ENCODE measurements at regions not wholly inside any gene's neighbourhood (a gene's known extent, or its start where the extent isn't known, plus 50 kb on each side); places are given as distances from the start of the nearest gene placed in this dataset.
"Not testable (repeated sequence)": the region's sequence is repeated elsewhere in the genome, so short reads cannot be mapped to it uniquely, and the experiment has no call there.

- CTCF ChIA-PET, result no interaction called here
- BruUV-seq (replicated peaks), result no TSS peak
- Histone ChIP-seq H3K36me3 (ENCODE audit: insufficient read depth, low read length, poor library complexity, severe bottlenecking) (no peaks in the 10 kb centered on the region), H3K27me3 (replicated peaks; ENCODE audit: insufficient read depth, low read depth, low read length, poor library complexity) (no peaks in the 10 kb centered on the region), H3K27ac (ENCODE audit: low read depth, low read length, poor library complexity, severe bottlenecking) (no peak overlapping the region), H3K4me1 (ENCODE audit: insufficient read depth, low read length, poor library complexity, severe bottlenecking) (no peaks in the 10 kb centered on the region), H3K9me3 (ENCODE audit: low read depth, low read length, poor library complexity, severe bottlenecking) (no peaks in the 10 kb centered on the region), H3K4me3 (ENCODE audit: low read depth, low read length, poor library complexity, severe bottlenecking) (no peak overlapping the region)
- DNase-seq (ENCODE audit: low spot score), result no peak
- POLR2A ChIA-PET (ENCODE audit: low non-redundant PET), result no interaction called here
- intact Hi-C loops (cut with micrococcal nuclease; ENCODE audit: unreplicated experiment), result no loop called here
- TF ChIP-seq EZH2 (IDR thresholded peaks at IDR 0.05; ENCODE audit: borderline replicate concordance, low read depth, low read length, poor library complexity, severe bottlenecking) (no peak), CTCF (conservative IDR thresholded peaks at IDR 0.05; ENCODE audit: low read depth, low read length) (no peak)
Measured at GRCh38 chr11:7869467-7869866, 61.6 kb downstream of the OR10A6 start.

- H3K27ac ChIP-seq (ENCODE audit: low read depth, low read length, poor library complexity, severe bottlenecking); H3K4me1 ChIP-seq (ENCODE audit: insufficient read depth, low read length, poor library complexity, severe bottlenecking); H3K9me3 ChIP-seq (ENCODE audit: low read depth, low read length, poor library complexity, severe bottlenecking); BruUV-seq (replicated peaks); H3K27me3 ChIP-seq (replicated peaks; ENCODE audit: insufficient read depth, low read depth, low read length, poor library complexity); POLR2A ChIA-PET (ENCODE audit: low non-redundant PET); H3K36me3 ChIP-seq (ENCODE audit: insufficient read depth, low read length, poor library complexity, severe bottlenecking); CTCF ChIA-PET; H3K4me3 ChIP-seq (ENCODE audit: low read depth, low read length, poor library complexity, severe bottlenecking); DNase-seq (ENCODE audit: low spot score); intact Hi-C loops (cut with micrococcal nuclease; ENCODE audit: unreplicated experiment): not testable (repeated sequence)
Measured at GRCh38 chr11:7861292-7861691, 64.5 kb upstream of the OR5P2 start.

GRCh38 chr11:7860844-7861243 is 64.1 kb upstream of the OR5P2 start:
- H3K9me3 ChIP-seq (ENCODE audit: low read depth, low read length, poor library complexity, severe bottlenecking); DNase-seq (ENCODE audit: low spot score); H3K27ac ChIP-seq (ENCODE audit: low read depth, low read length, poor library complexity, severe bottlenecking); H3K4me1 ChIP-seq (ENCODE audit: insufficient read depth, low read length, poor library complexity, severe bottlenecking); H3K36me3 ChIP-seq (ENCODE audit: insufficient read depth, low read length, poor library complexity, severe bottlenecking); H3K4me3 ChIP-seq (ENCODE audit: low read depth, low read length, poor library complexity, severe bottlenecking); H3K27me3 ChIP-seq (replicated peaks; ENCODE audit: insufficient read depth, low read depth, low read length, poor library complexity); BruUV-seq (replicated peaks); intact Hi-C loops (cut with micrococcal nuclease; ENCODE audit: unreplicated experiment); CTCF ChIA-PET; POLR2A ChIA-PET (ENCODE audit: low non-redundant PET): not testable (repeated sequence)

- no TSS peak for BruUV-seq (replicated peaks)
- intact Hi-C loops (cut with micrococcal nuclease; ENCODE audit: unreplicated experiment), result no loop called here
- Histone ChIP-seq H3K27me3 (replicated peaks; ENCODE audit: insufficient read depth, low read depth, low read length, poor library complexity) (peaks cover 3% of the 10 kb centered on the region), H3K36me3 (ENCODE audit: insufficient read depth, low read length, poor library complexity, severe bottlenecking) (no peaks in the 10 kb centered on the region), H3K27ac (ENCODE audit: low read depth, low read length, poor library complexity, severe bottlenecking) (no peak overlapping the region), H3K9me3 (ENCODE audit: low read depth, low read length, poor library complexity, severe bottlenecking) (no peaks in the 10 kb centered on the region), H3K4me3 (ENCODE audit: low read depth, low read length, poor library complexity, severe bottlenecking) (no peak overlapping the region), H3K4me1 (ENCODE audit: insufficient read depth, low read length, poor library complexity, severe bottlenecking) (no peaks in the 10 kb centered on the region)
- CTCF ChIA-PET, result no interaction called here
- no peak for DNase-seq (ENCODE audit: low spot score)
- TF ChIP-seq CTCF (conservative IDR thresholded peaks at IDR 0.05; ENCODE audit: low read depth, low read length), result no peak
- TF ChIP-seq EZH2 (IDR thresholded peaks at IDR 0.05; ENCODE audit: borderline replicate concordance, low read depth, low read length, poor library complexity, severe bottlenecking), result no peak
- POLR2A ChIA-PET (ENCODE audit: low non-redundant PET), result no interaction called here
Measured at GRCh38 chr11:7858006-7858405, 61.3 kb upstream of the OR5P2 start.

All from A673 (cell line).